SK-N-MC (cell line): ENCODE measurements at regions not wholly inside any gene's neighbourhood (a gene's known extent, or its start where the extent isn't known, plus 50 kb on each side); places are given as distances from the start of the nearest gene placed in this dataset.

Source experiments
- EZH2 ChIP-seq: fragments of 200-600 bp; sonication (generic); IDR thresholded peaks from one replicate; pipeline ENCODE4 v1.6.1; 2017; ENCODE audit warnings: antibody characterized with exemption
- FOXP2 ChIP-seq: optimal IDR thresholded peaks from 2 replicates; pipeline ENCODE3; 2011; ENCODE audit warnings: mild to moderate bottlenecking, moderate library complexity; ENCODE audit not compliant: insufficient read depth; ENCODE audit errors: extremely low read length, control extremely low read depth
- POLR2AphosphoS5 ChIP-seq: IDR thresholded peaks from 2 replicates; pipeline ENCODE4 v1.6.1; 2012; ENCODE audit warnings: mild to moderate bottlenecking, low read depth, low read length, borderline replicate concordance

DNA sequence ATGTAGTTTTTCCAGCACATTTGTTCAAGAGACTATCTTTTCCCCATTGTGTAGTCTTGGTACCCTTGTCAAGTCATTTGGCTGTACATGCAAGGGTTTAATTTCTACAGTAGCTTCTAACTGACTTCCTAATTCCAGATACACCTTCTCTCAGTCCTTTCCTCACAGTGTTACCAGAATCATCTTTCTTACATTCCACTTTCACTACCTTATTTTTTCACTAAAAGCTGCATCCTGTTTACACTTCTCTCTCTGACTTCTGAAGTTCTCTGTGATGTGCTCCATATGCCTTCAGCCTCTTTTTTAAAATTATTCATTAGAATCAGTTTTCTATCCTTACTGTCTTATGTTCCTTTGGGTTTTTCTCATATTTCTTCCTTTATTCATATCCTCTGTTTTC lies 57.1 kb upstream of the RWDD3 start:
- no peak for TF ChIP-seq POLR2AphosphoS5
- no peak for TF ChIP-seq FOXP2
- no peak for TF ChIP-seq EZH2
